IMR-90 (cell line): ENCODE measurements at regions not wholly inside any gene's neighbourhood (a gene's known extent, or its start where the extent isn't known, plus 50 kb on each side); places are given as distances from the start of the nearest gene placed in this dataset.

Source experiments
- ATAC-seq: fragments of 200-7000 bp; cut with Tn5 transposase; 2 replicates; pipeline ENCODE4 v1.9.1; 2020; ENCODE audit warnings: low read depth, mild to moderate bottlenecking, moderate library complexity
- BruUV-seq: library from RNA; stranded (reverse); fragments of 400-500 nt; replicated peaks from 2 replicates; lab custom pipeline; 2021; lab: Mats Ljungman, UMichigan
- CTCF ChIA-PET: fragments of 300-600 bp; formaldehyde crosslinking; extraction: SDS; loops from one replicate; lab custom pipeline; 2021; ENCODE audit warnings: antibody characterized with exemption; lab: Yijun Ruan, JAX
- POLR2A ChIA-PET: fragments of 300-600 bp; sonication (Branson Sonifier 250); formaldehyde crosslinking; loops from one replicate; lab custom pipeline; 2022; ENCODE audit warnings: antibody characterized with exemption; ENCODE audit not compliant: unreplicated experiment; lab: Charles Lee
- DNase-seq: peaks from one replicate; pipeline ENCODE4 v3.0.0; 2013
- H2AFZ ChIP-seq: replicated peaks from 2 replicates; pipeline ENCODE3; 2013; ENCODE audit warnings: low read length, mild to moderate bottlenecking; ENCODE audit not compliant: poor library complexity
- H2AK5ac ChIP-seq: 2 replicates; pipeline ENCODE4 v1.6.1; 2013; ENCODE audit warnings: low read depth, low read length, inconsistent platforms
- H2AK9ac ChIP-seq: replicated peaks from 2 replicates; pipeline ENCODE3; 2013; ENCODE audit warnings: mild to moderate bottlenecking, low read depth, low read length, moderate library complexity; ENCODE audit not compliant: poor library complexity
- H2BK120ac ChIP-seq: 2 replicates; pipeline ENCODE4 v1.6.1; 2013; ENCODE audit warnings: low read depth, low read length, inconsistent platforms
- H2BK15ac ChIP-seq: 3 replicates; pipeline ENCODE4 v1.6.1; 2013; ENCODE audit warnings: low read depth, low read length, inconsistent platforms
- H2BK20ac ChIP-seq: 2 replicates; pipeline ENCODE4 v1.6.1; 2013; ENCODE audit warnings: low read depth, mild to moderate bottlenecking, inconsistent platforms, low read length, moderate library complexity
- H2BK5ac ChIP-seq: 2 replicates; pipeline ENCODE4 v1.6.1; 2013; ENCODE audit warnings: mild to moderate bottlenecking, low read depth, low read length, inconsistent platforms; ENCODE audit not compliant: poor library complexity, severe bottlenecking
- H3K14ac ChIP-seq: replicated peaks from 2 replicates; pipeline ENCODE4 v1.6.1; 2013; ENCODE audit warnings: low read depth, low read length, inconsistent platforms
- H3K18ac ChIP-seq: 2 replicates; pipeline ENCODE4 v1.6.1; 2013; ENCODE audit warnings: low read depth, low read length, control low read depth
- H3K23ac ChIP-seq: 2 replicates; pipeline ENCODE4 v1.6.1; 2013; ENCODE audit warnings: low read depth, low read length, inconsistent platforms
- H3K27ac ChIP-seq: 2 replicates; pipeline ENCODE4 v1.5.1; 2013; ENCODE audit warnings: mild to moderate bottlenecking, control low read depth, low read length; ENCODE audit not compliant: insufficient read depth
- H3K27me3 ChIP-seq: 2 replicates; pipeline ENCODE4 v1.6.1; 2013; ENCODE audit warnings: low read length; ENCODE audit not compliant: control insufficient read depth, insufficient read depth
- H3K36me3 ChIP-seq: 2 replicates; pipeline ENCODE4 v1.6.1; 2013; ENCODE audit warnings: low read length, mixed read lengths; ENCODE audit not compliant: control insufficient read depth, insufficient read depth
- H3K4ac ChIP-seq: 2 replicates; pipeline ENCODE4 v1.6.1; 2013; ENCODE audit warnings: low read depth, low read length, inconsistent platforms
- H3K4me1 ChIP-seq: 2 replicates; pipeline ENCODE4 v1.6.1; 2013; ENCODE audit warnings: low read length, mixed read lengths; ENCODE audit not compliant: control insufficient read depth, insufficient read depth
- H3K4me2 ChIP-seq: 2 replicates; pipeline ENCODE4 v1.6.1; 2013; ENCODE audit warnings: low read depth, mild to moderate bottlenecking, control low read depth, low read length, moderate library complexity
- H3K4me3 ChIP-seq: 2 replicates; pipeline ENCODE4 v1.5.1; 2013; ENCODE audit warnings: low read depth, mild to moderate bottlenecking, control low read depth, low read length, moderate library complexity; ENCODE audit not compliant: insufficient read depth
- H3K56ac ChIP-seq: 2 replicates; pipeline ENCODE4 v1.6.1; 2013; ENCODE audit warnings: low read length, inconsistent platforms; ENCODE audit not compliant: insufficient read depth; ENCODE audit errors: extremely low read depth
- H3K79me1 ChIP-seq, 2 experiments: 2 replicates each; pipeline ENCODE4 v1.6.1; 2013; ENCODE audit warnings: low read length in 2 of 2, inconsistent platforms in 1 of 2, low read depth in 1 of 2
- H3K9ac ChIP-seq: 2 replicates; pipeline ENCODE4 v1.6.1; 2013; ENCODE audit warnings: low read depth, low read length, control low read depth
- H3K9me1 ChIP-seq: 2 replicates; pipeline ENCODE4 v1.6.1; 2013; ENCODE audit warnings: low read length, inconsistent platforms; ENCODE audit not compliant: insufficient read depth
- H3K9me3 ChIP-seq: 2 replicates; pipeline ENCODE4 v1.6.1; 2013; ENCODE audit warnings: low read length; ENCODE audit not compliant: control insufficient read depth, insufficient read depth
- H4K20me1 ChIP-seq: 2 replicates; pipeline ENCODE4 v1.6.1; 2013; ENCODE audit warnings: low read length, inconsistent platforms; ENCODE audit not compliant: insufficient read depth
- H4K5ac ChIP-seq: 2 replicates; pipeline ENCODE4 v1.6.1; 2013; ENCODE audit warnings: mild to moderate bottlenecking, low read depth, low read length, control low read depth
- H4K8ac ChIP-seq, 2 experiments: 2 replicates each; pipeline ENCODE4 v1.6.1; 2013; ENCODE audit warnings: low read depth in 2 of 2, low read length in 2 of 2, control low read depth in 1 of 2, inconsistent platforms in 1 of 2
- H4K91ac ChIP-seq: 2 replicates; pipeline ENCODE4 v1.6.1; 2013; ENCODE audit warnings: low read depth, low read length, inconsistent platforms; ENCODE audit not compliant: insufficient read depth
- BHLHE40 ChIP-seq: fragments of 150-350 bp; IDR thresholded peaks from 2 replicates; pipeline ENCODE4 v1.6.1; 2016; ENCODE audit warnings: mild to moderate bottlenecking, low read depth, low read length
- CEBPB ChIP-seq: IDR thresholded peaks from 2 replicates; pipeline ENCODE4 v1.6.1; 2012; ENCODE audit warnings: low read depth, low read length, improper control_type of control experiment
- CHD1 ChIP-seq: IDR thresholded peaks from 2 replicates; pipeline ENCODE4 v1.6.1; 2012; ENCODE audit warnings: low read depth, low read length, improper control_type of control experiment
- CTCF ChIP-seq: conservative IDR thresholded peaks from 2 replicates; pipeline ENCODE4 v1.5.1; 2012; ENCODE audit warnings: mild to moderate bottlenecking, low read depth, low read length, improper control_type of control experiment
- ELK1 ChIP-seq: fragments of 150-350 bp; IDR thresholded peaks from 2 replicates; pipeline ENCODE4 v1.6.1; 2016; ENCODE audit warnings: low read depth, mild to moderate bottlenecking, low read length, moderate library complexity, borderline replicate concordance
- FOS ChIP-seq: fragments of 150-350 bp; IDR thresholded peaks from 2 replicates; pipeline ENCODE4 v1.6.1; 2016; ENCODE audit warnings: low read depth, low read length
- MAFK ChIP-seq: IDR thresholded peaks from 2 replicates; pipeline ENCODE4 v1.6.1; 2012; ENCODE audit warnings: low read depth, low read length, improper control_type of control experiment
- MAZ ChIP-seq: IDR thresholded peaks from 2 replicates; pipeline ENCODE4 v1.6.1; 2012; ENCODE audit warnings: low read depth, mild to moderate bottlenecking, low read length, improper control_type of control experiment, moderate library complexity, borderline replicate concordance
- MXI1 ChIP-seq: IDR thresholded peaks from 2 replicates; pipeline ENCODE4 v1.6.1; 2012; ENCODE audit warnings: low read depth, mild to moderate bottlenecking, low read length, moderate library complexity, borderline replicate concordance
- NFE2L2 ChIP-seq: fragments of 150-350 bp; IDR thresholded peaks from 2 replicates; pipeline ENCODE4 v1.6.1; 2016; ENCODE audit warnings: low read depth, mild to moderate bottlenecking, low read length
- POLR2A ChIP-seq: IDR thresholded peaks from 2 replicates; pipeline ENCODE4 v1.6.1; 2012; ENCODE audit warnings: mild to moderate bottlenecking, low read depth, low read length
- RAD21 ChIP-seq: IDR thresholded peaks from 2 replicates; pipeline ENCODE4 v1.6.1; 2012; ENCODE audit warnings: low read length, improper control_type of control experiment
- RCOR1 ChIP-seq: IDR thresholded peaks from 2 replicates; pipeline ENCODE4 v1.6.1; 2012; ENCODE audit warnings: mild to moderate bottlenecking, low read length, improper control_type of control experiment; ENCODE audit not compliant: insufficient replicate concordance
- RFX5 ChIP-seq: IDR thresholded peaks from 2 replicates; pipeline ENCODE4 v1.8.0; 2012; ENCODE audit warnings: low read depth, mild to moderate bottlenecking, low read length, moderate library complexity
- SMC3 ChIP-seq: fragments of 150-350 bp; IDR thresholded peaks from 2 replicates; pipeline ENCODE4 v1.6.1; 2016; ENCODE audit warnings: low read depth, mild to moderate bottlenecking, antibody characterized with exemption, low read length, moderate library complexity
- WGBS, 2 experiments: methylation state at CpG; one replicate each; pipeline versions ENCODE4 v1.1.5 to v1.1.7; 2013; ENCODE audit warnings: missing lambda C conversion rate in 2 of 2; ENCODE audit not compliant: insufficient read length in 1 of 2; ENCODE audit errors: extremely low coverage in 2 of 2; 5-methylcytosine and 5-hydroxymethylcytosine counted together
- dilution Hi-C: fragments of 300-500 bp; cut with HindIII; formaldehyde crosslinking; loops from one replicate; pipeline ENCODE4 v1.14.3; 2018; ENCODE audit warnings: low sequenced_read_pairs; ENCODE audit not compliant: unreplicated experiment
- in situ Hi-C: fragments of 300-500 bp; cut with MboI; formaldehyde crosslinking; loops from 3 replicates; pipeline ENCODE4 v1.14.3; 2019; ENCODE audit warnings: low sequenced_read_pairs, inconsistent platforms, mixed read lengths
- intact Hi-C: fragments of 100-400 bp; cut with micrococcal nuclease; formaldehyde crosslinking; loops from 2 replicates; pipeline ENCODE4 v1.10.0; 2022
- TF ChIP-seq, protein P1 (sequence below): fragments of 150-350 bp; IDR thresholded peaks from 2 replicates; pipeline ENCODE4 v1.6.1; 2017; ENCODE audit warnings: mild to moderate bottlenecking, antibody characterized with exemption, low read length, low read depth

- no peak overlapping the region for H2AK9ac ChIP-seq
- intact Hi-C loops: no loop called here
- no peak overlapping the region for H2BK15ac ChIP-seq
- no peaks in the 10 kb centered on the region for H3K79me1 ChIP-seq
- POLR2A ChIA-PET: no interaction called here
- DNase-seq: no peak
- H3K4me2 ChIP-seq: no peak overlapping the region
- no peak overlapping the region for H3K9ac ChIP-seq
- H4K91ac ChIP-seq: no peak overlapping the region
- TF ChIP-seq MAFK (no peak), MAZ (no peak), RFX5 (no peak), BHLHE40 (no peak), NFE2L2 (no peak), FOS (no peak), CTCF (no peak), POLR2A (no peak), CEBPB (no peak), ELK1 (no peak), SMC3 (no peak), RCOR1 (no peak), RAD21 (no peak), MXI1 (no peak), CHD1 (no peak)
- TF ChIP-seq, protein P1, sequence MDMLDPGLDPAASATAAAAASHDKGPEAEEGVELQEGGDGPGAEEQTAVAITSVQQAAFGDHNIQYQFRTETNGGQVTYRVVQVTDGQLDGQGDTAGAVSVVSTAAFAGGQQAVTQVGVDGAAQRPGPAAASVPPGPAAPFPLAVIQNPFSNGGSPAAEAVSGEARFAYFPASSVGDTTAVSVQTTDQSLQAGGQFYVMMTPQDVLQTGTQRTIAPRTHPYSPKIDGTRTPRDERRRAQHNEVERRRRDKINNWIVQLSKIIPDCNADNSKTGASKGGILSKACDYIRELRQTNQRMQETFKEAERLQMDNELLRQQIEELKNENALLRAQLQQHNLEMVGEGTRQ: no peak
- no peak overlapping the region for H4K8ac ChIP-seq
- H2BK5ac ChIP-seq: no peak overlapping the region
- H2AK5ac ChIP-seq: no peak overlapping the region
- H3K9me3 ChIP-seq: no peaks in the 10 kb centered on the region
- H3K27ac ChIP-seq: no peak overlapping the region
- no peak overlapping the region for H2AFZ ChIP-seq
- CTCF ChIA-PET: interaction anchor here (0.6 kb wide), 1 partner anchor 15 kb away, joined by 3 read pairs; no protein-coding TSS in a partner anchor
- H3K9me1 ChIP-seq: no peaks in the 10 kb centered on the region
- H3K4ac ChIP-seq: no peak overlapping the region
- dilution Hi-C loops: no loop called here
- H3K14ac ChIP-seq: no peak overlapping the region
- no peaks in the 10 kb centered on the region for H3K36me3 ChIP-seq
- H4K20me1 ChIP-seq: no peaks in the 10 kb centered on the region
- H3K18ac ChIP-seq: no peak overlapping the region
- H2BK20ac ChIP-seq: no peak overlapping the region
- BruUV-seq: no TSS peak
- no CpG with 5 or more reads among the region's 6 CpGs for WGBS, 2 experiments
- in situ Hi-C loops: no loop called here
- H3K23ac ChIP-seq: no peak overlapping the region
- H3K56ac ChIP-seq: no peak overlapping the region
- no peak for ATAC-seq
- no peak overlapping the region for H2BK120ac ChIP-seq
- H3K27me3 ChIP-seq: peaks cover 1% of the 10 kb centered on the region; the same call in 1 of the 2 replicates
- no peak overlapping the region for H4K5ac ChIP-seq
- no peak overlapping the region for H3K4me3 ChIP-seq
- peaks cover 2% of the 10 kb centered on the region; the same call in 1 of the 2 replicates for H3K4me1 ChIP-seq
Observed at GRCh38 chr9:115439641-115440040, 321.7 kb upstream of the TNC start.
